ELF-1 (cell line): ENCODE measurements at regions not wholly inside any gene's neighbourhood (a gene's known extent, or its start where the extent isn't known, plus 50 kb on each side); places are given as distances from the start of the nearest gene placed in this dataset.
"Not testable (repeated sequence)": the region's sequence is repeated elsewhere in the genome, so short reads cannot be mapped to it uniquely, and the experiment has no call there.

ENCODE experiments used
- DNase-seq: peaks from one replicate; pipeline ENCODE4 v3.0.0-alpha.2; 2016; ENCODE audit warnings: low read depth, low spot score

DNA sequence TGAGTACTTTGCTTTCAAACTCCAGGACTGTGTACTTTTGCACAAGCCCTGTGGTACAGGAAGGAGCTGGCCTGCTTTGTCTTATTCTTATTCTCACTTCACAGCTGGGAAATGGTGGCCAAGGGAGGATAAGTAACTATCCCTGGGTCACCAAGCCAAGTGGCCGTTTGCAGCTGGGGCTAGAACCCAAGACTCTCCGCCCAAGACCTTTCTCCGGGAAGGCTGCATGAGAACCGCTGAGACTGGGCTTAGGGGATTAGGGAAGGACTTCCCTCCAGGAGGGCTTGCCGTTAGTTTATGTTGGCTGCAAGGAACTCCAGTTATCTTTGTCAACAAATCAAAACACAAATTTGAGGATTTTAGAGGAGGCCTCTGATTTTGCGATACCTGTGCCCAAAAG lies 109.5 kb upstream of the ADRA1D start:
- DNase-seq, result no peak

DNA sequence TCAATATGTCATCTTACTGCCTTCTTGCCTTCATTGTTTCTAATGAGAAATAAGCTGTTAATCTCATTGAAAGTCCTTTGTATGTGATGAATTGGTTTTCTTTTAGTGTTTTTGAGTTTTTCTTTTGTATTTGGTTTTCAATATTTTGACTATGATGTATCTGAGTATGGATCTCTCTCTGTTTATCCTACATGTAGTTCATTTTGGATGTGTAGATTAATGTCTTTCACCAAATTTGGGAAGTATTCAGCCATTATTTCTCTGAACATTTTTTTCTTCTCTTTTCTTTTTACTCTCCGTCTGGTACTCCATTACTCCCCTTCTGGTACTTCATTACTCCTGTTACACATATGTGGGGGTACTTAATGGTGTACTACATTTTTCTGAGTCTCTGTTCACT lies 103.3 kb upstream of the ADRA1D start:
- no peak for DNase-seq

DNA sequence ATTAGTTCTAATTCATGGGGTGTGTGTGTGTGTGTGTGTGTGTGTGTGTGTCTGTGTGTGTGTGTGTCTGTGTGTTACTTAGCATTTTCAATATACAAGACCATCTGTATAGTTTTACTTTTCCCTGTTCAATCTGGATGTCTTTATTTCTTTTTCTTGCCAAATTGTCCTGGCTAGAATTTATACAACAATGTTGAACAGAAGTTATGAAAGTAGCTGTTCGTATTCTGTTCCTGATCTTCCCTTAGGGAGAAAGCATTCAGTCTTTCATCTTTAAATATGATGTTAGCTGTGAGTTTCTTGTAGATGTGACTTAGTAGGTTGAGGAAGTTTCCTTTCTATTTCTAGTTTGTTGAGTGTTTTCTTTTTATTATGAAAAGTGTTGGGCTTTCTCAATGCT lies 101.0 kb upstream of the ADRA1D start:
- no peak for DNase-seq

DNA sequence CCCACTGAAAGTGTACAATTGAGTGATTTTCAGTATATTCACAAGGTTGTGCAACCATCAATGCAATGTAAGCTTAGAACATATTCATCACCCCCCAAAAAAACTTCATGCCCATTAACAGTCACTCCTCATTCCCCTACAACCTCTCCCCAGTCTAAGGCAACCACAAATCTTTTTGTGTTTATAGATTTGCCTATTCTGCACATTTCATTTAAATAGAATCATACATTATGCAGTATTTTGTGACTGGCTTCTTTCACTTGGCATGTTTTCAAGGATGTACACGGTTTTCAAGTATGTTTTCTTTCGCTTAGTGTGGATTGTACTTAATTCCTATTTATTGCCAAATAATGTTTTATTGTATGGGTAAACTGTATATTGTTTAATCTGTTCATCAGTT lies 95.6 kb upstream of the ADRA1D start:
- no peak for DNase-seq

DNA sequence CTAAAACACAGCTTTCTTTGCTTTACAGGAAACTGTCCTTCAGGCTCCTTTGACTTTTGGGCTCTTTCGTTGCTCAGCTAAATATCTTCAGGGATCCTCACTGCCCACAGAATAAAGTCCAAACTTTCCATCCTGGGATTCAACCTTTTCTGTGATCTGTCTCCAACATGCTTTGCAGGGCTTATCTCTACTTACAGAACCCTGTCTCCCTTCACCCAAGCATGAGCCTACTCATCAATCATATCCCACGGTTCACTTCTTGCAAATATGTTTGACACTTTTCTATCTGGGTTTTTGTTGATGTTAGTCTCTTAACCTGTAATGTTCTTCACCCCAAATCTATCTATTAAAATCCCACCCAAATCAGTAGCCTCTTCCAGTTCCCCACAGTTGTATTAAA lies 93.5 kb upstream of the ADRA1D start:
- no peak for DNase-seq

DNA sequence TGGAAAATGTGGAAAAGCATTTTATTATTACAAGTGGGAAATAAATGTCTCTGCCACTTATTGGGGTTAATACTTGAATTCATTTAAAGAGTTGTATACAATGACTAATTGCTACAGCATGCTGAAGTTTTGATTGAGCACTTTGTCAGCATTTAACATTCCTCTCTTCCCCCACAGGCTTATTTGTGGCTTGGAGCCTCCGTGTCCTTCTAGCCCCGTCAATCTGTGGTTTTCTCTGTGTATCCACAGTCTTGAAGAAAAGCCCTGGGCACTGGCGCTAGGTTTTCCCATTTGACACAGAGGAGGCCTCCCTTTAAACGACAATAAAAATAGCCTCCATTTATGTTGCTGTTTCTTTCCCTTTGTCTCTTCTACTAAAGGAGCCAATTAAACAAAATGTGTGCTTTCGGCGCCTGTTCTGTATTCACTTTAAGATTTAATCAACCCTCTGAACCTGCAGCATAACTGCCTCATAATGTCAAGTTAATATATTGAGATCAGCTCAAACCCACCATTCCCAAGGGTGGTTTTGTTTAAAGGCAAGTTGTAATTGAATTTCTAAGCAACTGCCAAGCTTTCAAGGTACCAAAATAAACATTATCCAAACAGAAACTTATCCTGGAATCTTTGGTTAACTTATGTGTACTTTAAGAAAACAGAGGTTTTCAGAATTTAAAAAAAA lies 92.9 kb upstream of the ADRA1D start:
- DNase-seq, result peak; percentile 45

DNA sequence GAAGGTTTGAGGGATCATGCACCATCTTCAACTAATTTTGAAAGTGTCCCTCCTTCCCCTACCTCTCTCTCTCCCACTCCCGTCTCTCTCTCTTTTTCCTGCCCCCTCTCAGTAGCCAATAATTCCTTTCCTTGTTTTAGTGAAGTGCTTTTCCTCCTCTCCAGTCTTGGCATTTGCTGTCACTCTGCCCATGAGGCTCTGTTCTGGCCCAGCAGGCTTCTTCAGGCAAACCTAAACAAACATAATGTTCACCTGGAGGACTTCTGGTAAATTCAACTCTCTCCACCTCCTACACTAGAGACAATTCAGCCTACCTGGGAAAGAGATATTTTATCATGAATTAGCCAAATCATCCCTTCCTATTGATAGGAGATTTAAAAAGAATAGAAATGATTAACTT lies 86.6 kb upstream of the ADRA1D start:
- DNase-seq, result no peak

DNA sequence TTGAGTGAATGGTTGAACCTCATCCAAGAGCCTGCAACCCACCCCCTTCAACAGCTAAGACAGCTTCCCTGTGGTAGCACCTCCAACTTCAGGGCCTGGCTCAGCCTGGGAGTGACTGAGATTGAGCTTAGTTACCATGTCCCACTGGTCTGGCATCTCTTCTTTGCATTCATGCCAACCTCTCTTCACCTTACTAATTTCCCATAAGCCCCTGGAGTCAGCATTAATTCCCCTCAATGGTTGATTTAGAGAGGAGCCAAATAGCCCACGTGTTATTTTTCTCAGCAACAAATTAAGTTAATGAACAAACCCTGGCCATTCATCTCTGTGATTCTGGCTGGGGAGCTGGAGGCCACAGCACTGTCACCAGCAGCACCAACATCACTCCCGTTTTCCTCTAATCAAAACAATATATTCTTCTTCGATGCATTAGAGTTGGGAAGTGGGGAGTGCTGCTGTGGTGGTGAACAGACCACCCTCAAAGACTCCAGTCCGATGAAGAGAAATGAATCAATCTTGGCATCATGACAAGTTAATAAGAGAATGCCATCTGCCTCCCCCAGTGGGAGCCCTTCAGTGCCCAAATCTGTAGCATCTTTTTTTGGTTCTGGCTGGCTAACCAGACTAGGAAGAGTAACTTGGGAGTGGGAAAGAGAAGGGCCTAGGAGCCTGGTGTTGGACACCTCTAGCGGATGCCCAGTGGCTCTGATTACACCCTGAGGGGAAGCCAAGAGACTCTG lies 83.2 kb upstream of the ADRA1D start:
- DNase-seq, result peak; percentile 18

DNA sequence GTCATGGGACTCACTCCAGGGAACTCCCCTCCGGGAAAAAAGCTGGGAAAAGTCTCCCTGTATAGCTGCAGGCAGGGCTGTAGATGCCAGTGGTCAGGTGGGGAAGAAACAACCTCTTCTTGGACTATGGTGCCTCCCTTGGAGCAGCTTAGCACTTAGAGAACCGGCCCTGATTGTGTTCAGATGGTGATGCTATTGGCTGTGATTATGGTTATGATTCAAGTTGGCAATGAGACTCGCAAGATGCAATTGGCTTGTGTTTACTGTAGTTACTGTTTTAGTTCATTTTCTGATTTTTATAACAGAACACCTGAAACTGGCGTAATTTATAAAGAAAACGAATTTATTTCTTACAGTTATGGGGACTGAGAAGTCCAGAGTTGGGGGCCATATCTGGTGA lies 80.9 kb upstream of the ADRA1D start:
- no peak for DNase-seq

DNA sequence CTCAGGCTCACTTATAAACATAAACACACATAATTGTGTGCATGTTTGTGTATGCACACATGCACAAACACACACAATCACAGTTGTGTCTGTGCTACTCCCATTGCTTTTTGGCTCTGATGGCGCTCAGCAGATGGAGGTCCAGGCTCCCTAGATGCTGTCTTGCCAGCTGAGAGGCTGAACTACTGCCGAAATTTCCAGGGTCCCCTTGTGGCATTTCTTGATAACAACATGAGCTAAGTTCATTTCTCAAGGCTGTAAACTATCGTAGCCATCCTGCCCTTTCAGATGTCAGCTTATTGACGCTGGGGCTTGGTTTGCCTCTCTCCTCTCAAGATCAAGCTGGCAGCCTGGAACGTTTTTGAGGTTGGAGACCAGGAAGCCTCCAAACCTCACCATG lies 80.1 kb upstream of the ADRA1D start:
- DNase-seq, result no peak

DNA sequence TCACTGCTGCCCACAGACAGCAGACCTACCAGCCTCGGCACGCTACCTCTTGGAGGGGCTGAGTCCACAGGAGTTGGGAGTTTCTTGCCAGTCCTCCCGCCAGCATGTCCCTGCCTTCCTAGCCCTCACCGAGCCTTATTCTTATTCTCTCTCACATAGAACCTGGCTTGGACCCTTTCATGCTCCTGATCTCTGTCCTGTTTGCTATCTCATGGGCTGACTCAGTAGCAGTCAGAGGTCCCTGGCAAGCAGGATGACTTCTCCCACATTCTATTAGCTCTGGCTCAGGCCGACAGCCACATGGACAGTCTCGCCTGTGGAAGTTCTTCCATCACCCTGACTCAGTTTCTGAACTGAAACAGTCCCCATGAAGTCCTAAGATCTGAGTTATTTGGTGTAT lies 79.5 kb upstream of the ADRA1D start:
- no peak for DNase-seq

DNA sequence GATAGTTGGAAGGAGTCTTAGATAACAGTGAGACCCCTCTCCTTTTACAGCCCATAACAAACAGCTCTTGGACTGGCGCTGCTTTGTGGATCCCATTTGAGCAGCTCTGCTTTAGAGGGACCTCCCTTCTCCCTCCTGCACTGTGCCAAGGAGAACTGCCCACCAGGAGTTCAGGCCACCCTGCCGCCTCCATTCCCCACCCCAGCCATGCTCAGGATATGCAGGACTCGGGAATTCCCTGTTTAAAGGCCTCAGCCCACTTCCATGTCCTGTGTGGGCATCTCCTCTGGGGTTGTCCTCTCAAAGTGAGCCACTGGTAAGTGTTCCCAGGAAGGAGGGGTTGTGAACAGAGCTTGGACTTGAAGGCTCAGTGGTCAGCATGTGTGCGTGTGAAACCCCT lies 78.9 kb upstream of the ADRA1D start:
- no peak for DNase-seq

DNA sequence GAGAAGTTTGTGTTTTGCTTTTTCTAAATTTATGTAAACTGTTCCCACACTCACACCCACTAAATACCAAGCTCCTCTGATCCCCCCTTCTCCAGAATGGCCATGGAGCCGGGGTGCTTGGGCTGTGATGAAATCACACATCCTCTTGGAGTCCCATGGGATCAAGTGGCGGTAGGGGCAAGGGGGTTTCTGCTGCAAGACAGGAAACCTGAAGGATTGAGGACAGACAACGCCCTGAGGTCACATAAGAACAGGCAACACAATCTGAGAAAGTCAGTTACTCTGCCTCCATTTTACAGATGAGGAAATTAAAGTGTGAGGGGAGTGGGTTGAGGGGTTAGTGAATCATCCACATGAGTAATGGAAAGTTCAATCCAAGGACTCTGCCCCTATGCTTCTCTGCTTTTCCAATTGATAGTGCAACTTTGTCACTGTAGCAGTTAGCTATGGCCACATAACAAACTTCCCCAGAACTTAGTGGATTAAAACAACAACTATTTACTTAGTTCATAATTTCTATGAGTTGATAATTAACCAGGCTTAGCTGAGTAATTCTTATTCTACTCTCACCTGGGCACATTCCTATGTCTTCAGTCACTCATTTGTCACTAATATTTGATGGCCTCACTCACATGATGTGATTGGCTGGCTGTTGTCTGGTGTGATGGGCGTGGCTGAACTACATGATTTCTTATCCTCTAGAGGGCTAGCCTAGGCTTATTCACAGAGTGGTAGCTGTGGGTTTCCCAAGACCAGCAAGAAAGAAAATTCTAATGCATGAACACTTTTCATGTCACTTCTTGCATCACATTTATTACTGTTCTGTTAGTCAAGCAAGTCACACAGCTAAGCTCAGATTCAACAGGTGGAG lies 77.3 kb upstream of the ADRA1D start:
- DNase-seq, result no peak

DNA sequence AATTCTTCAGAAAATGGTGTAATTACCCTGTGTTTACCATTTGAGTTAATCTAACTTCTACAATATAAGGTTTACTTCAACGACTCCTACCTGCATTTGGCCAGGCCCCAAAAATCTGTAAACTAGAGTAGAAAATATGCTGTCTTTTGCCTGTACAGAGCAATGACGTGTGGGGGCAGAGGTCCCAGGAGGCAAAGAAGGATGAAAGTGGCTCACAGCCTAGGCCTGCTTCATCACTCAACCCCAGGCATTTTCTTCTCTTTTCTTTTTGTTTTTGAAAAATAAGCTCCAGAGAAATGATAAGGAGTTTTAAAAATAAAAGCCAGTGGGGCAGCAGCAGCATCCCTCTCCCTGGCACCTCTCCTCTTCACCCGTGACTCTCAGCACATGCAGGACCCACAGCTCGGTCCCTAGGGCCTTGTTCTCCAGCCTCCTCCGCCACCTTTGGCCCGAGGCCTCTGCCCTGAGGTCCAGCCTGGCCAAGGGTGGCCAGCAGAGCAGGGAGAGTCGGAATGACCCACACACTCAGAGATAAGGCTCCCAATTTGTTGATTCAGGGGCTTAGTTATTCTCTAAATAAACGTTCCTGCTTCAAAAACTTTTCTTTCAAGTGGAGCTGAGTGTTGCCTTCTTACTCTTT lies 76.6 kb upstream of the ADRA1D start:
- no peak for DNase-seq

DNA sequence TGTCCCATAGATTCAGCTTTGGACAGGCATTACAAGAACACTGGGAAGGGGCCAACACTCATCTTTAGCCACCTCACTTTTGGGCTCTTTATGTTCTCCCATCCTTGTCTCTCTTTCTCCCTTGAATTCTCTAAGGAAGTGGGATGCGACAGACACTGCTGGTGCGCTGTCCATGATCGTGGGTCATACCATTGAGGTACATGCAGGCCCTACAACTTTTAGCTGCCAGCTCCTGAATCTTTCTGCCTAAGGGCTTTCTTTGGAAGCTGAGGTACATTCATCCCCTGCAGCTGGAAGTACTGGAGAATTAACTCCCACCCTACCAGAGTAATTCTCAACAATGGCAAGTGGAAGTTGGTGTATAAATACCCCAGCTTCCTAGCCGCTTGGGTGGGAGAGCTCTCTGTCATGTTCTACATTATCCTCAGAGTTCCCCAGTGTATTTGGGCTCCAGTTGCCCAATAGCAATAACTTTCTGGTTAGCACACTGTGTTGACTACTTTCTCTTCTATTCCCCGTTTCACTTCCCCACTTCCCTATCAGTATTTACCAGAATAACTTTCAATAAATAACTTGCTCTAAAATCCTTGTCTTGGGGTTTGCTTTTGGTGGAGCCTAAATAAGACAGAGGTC lies 75.6 kb upstream of the ADRA1D start:
- DNase-seq, result no peak

DNA sequence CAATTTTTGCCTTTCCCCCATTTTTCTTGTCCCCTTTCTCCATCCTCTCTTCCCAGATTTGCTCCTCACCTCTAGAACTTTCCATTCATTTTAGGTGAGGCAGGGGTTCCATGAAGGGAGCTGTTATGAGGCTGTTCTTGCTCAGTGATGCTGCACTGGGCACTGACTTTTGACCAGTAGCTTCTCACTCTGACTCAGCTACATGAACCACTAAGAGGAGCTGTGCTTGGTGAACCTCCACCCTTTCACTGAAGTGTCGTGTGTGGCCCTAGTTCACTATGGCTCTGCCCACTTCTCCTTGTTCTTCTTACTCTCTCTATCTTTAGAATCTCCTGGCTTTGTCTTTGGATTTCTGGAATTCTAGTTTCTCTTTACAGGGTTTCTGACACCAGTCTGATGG lies 73.4 kb upstream of the ADRA1D start:
- no peak for DNase-seq

DNA sequence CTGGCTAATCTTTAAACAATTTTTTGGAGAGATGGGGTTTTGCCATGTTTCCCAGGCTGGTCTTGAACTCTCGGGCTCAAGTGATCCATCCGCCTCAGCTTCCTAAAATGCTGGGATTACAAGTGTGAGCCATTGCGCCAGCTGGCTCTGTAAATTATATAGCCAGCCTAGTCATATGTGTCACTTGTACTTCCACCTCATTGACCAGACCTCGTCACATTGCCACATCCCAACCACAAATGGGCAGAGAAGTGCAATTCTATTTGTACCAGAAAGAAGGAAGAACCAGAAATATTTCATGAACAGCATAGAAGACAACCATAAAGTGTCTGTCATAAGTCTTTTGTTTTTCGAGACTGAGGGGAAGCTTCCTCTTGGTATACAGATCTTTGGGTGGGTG lies 71.2 kb upstream of the ADRA1D start:
- no peak for DNase-seq

DNA sequence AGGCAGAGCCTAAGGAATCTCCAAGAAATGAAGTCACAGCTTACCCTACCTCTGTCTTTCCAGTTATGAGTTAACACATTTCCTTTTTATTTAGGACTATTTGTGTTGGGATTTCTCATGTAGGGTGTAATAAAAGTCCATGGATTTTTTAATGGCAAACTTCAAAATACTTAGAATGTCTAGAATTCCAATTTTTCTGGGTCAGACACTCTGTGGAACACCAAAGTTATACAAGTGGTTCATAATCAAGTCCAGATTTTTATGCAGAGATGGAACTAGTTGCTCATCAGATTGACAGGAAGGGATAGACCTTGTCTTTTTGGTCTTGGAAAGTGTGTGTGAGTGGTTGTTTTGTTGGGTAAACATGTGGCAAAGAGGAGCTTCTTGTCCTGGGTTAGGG lies 69.8 kb upstream of the ADRA1D start:
- no peak for DNase-seq

DNA sequence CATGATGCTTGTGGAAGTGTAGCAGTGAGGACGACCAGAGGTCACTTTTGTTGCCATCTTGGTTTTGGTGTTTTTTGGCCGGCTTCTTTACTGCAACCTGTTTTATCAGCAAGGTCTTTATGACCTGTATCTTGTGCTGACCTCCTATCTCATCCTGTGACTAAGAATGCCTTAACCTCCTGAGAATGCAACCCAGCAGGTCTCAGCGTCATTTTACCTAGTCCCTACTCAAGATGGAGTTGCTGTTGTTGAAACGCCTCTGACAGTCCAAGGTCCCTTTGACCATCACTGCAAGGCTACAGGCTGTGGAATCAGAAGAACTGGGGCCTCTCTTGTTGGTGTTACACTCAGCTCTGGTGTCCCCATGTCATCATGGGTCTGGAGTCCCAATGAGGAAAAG lies 61.5 kb upstream of the ADRA1D start:
- DNase-seq, result not testable (repeated sequence)

DNA sequence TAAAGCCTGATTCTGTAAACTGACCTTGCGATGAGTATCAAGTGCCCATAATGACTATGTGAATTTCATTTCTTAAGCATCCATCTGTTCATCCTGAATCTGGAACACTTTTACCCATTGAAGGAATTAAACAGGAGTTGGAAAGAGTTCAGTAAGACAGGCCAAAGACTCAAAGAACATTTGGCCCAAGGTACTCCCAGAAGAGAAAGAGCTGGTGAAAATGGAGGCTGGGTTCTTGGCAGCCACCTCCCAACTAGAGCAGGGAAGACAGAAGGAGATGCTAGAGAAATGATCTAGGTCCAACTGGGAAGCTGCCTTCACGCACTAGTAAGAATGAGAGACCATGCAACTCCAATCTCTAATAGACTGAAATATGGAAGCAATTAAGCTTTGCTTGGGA lies 57.1 kb upstream of the ADRA1D start:
- no peak for DNase-seq

DNA sequence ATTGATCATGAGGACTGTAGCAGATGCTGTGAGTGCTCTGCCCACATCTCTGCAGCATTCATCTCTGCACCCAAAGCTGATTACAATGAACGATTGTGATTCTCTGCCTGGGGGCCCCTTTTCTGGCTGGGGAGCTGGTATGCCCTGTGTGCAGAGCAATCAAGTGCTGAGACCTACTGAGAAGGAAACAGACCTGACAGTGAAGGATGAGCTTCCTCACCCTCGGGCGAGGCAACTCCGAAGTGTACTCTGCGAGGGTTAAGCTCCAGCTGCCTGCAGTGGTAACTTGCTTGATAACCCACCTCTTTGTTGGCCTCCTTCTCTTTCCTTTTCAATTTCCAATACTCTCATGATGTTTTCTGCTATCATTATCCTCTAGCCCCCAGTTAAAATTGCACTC lies 56.0 kb upstream of the ADRA1D start:
- peak; percentile 43 for DNase-seq

DNA sequence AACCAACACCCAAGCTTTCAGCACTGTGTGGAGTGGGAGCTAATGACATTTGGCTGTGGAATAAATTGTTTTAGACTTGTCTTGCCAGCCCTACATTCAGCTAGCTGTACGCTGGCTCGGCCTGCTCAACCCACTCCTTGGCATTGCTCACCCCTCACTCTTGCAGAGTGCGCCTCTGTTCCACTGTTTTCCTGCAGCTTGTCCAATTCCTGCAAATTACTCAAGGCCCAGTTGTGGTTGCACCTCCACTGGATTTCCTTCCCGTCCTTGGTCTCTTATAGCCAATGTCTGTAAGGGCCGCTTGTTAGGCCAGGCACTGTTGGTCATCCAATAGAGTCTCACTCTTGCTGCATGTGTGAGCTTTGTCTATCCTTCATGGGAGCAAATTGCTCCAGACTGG lies 55.5 kb upstream of the ADRA1D start:
- DNase-seq, result no peak
